Lung (tissue), 11 donors: ENCODE measurements at regions not wholly inside any gene's neighbourhood (a gene's known extent, or its start where the extent isn't known, plus 50 kb on each side); places are given as distances from the start of the nearest gene placed in this dataset.

Source experiments
- ATAC-seq: fragments of 200-7000 bp; cut with Tn5 transposase; one replicate; pipeline ENCODE4 v1.9.1; 2020; ENCODE audit warnings: moderate number of reproducible peaks; ENCODE audit not compliant: insufficient read depth, low FRiP score
- DNase-seq, 3 donors: peaks; one replicate each; pipeline ENCODE4 v3.0.0-alpha.2; 2013 to 2017
- H3K27ac ChIP-seq, 2 donors: one replicate each; pipeline ENCODE4 v1.5.1; 2013; ENCODE audit warnings: mild to moderate bottlenecking in 2 of 2, moderate library complexity in 2 of 2, control low read depth in 1 of 2, inconsistent platforms in 1 of 2, low read depth in 1 of 2, low read length in 1 of 2
- H3K27me3 ChIP-seq, 3 donors: one replicate each; pipeline ENCODE4 v1.5.1; 2013; ENCODE audit warnings: low read length in 2 of 3; ENCODE audit not compliant: control insufficient read depth in 3 of 3, insufficient read depth in 3 of 3
- H3K36me3 ChIP-seq, 4 donors: one replicate each; pipeline ENCODE4 v1.5.1; 2013; ENCODE audit warnings: low read length in 4 of 4, mild to moderate bottlenecking in 1 of 4, moderate library complexity in 1 of 4; ENCODE audit not compliant: control insufficient read depth in 4 of 4, insufficient read depth in 4 of 4
- H3K4me1 ChIP-seq, 5 donors: one replicate each; pipeline ENCODE4 v1.5.1; 2013; ENCODE audit warnings: low read length in 5 of 5, mild to moderate bottlenecking in 2 of 5, moderate library complexity in 1 of 5; ENCODE audit not compliant: control insufficient read depth in 5 of 5, insufficient read depth in 5 of 5
- H3K4me3 ChIP-seq: one replicate; pipeline ENCODE4 v1.5.1; 2013; ENCODE audit warnings: mild to moderate bottlenecking, control low read depth, moderate library complexity
- H3K9ac ChIP-seq, 2 donors: one replicate each; pipeline ENCODE4 v1.5.1; 2013; ENCODE audit warnings: low read length in 2 of 2, control low read depth in 1 of 2; ENCODE audit not compliant: insufficient read depth in 1 of 2
- H3K9me3 ChIP-seq, 4 donors: one replicate each; pipeline ENCODE4 v1.5.1; 2013; ENCODE audit warnings: low read length in 3 of 4, mild to moderate bottlenecking in 1 of 4, moderate library complexity in 1 of 4; ENCODE audit not compliant: control insufficient read depth in 4 of 4, insufficient read depth in 3 of 4
- WGBS, 2 donors: extraction: QIAGEN DNeasy Blood & Tissue Kit; methylation state at CpG; one replicate each; pipeline ENCODE4 v1.1.7; 2013; 5-methylcytosine and 5-hydroxymethylcytosine counted together
- TF ChIP-seq, protein P1 (sequence below): IDR thresholded peaks from 2 replicates; pipeline ENCODE4 v1.5.1; 2012; ENCODE audit warnings: mild to moderate bottlenecking; ENCODE audit errors: control extremely low read depth, extremely low read depth
- donor health status: control.
- donor health status: control.
- donor health status: Bipolar disorder and iron deficiency.
- donor health status: healthy.
- donor health status: DM: yes; HTN: yes; CAD: no.

DNA sequence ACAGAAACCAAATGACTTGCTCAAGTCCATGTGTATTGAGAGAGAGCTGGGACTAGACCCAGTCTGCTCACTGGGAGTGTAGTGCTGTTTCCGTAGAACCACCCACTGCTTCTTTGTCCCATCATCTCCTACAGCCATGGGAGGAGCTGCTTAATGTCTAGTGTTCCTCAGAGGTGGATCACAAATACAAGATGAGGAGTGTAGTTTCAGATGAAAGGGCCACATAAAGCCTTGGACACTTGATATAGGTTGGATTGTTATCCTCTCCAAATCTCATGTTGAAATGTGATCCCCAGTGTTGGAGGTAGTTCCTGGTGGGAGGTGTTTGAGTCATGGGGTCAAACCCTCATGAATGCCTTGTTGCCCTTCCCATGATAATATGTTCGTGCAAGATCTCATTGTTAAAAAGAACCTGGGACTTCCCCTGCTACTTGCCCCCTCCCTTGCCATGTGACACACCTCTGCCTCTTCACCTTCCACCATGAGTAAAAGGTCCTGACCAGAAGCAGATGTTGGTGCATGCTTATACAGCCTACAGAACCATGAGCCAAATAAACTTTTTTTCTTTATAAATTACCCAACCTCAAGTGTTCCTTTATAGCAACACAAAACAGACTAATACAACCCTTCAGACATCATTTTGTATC, 127.5 kb upstream of the DNAH14 start:
- Histone ChIP-seq H3K27ac (no peak overlapping the region), H3K9ac (no peak overlapping the region), H3K4me3 (no peak overlapping the region), H3K27me3 (no peaks in the 10 kb centered on the region), H3K36me3 (no peaks in the 10 kb centered on the region), H3K4me1 (no peaks in the 10 kb centered on the region), H3K9me3 (no peaks in the 10 kb centered on the region)
- WGBS, 2 donors: 80% methylated on average over 2 of the region's 2 CpGs
- TF ChIP-seq, protein P1, sequence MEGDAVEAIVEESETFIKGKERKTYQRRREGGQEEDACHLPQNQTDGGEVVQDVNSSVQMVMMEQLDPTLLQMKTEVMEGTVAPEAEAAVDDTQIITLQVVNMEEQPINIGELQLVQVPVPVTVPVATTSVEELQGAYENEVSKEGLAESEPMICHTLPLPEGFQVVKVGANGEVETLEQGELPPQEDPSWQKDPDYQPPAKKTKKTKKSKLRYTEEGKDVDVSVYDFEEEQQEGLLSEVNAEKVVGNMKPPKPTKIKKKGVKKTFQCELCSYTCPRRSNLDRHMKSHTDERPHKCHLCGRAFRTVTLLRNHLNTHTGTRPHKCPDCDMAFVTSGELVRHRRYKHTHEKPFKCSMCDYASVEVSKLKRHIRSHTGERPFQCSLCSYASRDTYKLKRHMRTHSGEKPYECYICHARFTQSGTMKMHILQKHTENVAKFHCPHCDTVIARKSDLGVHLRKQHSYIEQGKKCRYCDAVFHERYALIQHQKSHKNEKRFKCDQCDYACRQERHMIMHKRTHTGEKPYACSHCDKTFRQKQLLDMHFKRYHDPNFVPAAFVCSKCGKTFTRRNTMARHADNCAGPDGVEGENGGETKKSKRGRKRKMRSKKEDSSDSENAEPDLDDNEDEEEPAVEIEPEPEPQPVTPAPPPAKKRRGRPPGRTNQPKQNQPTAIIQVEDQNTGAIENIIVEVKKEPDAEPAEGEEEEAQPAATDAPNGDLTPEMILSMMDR: no peak
- no peak for DNase-seq
- no peak for ATAC-seq

GRCh38 chr1:224802617-224803016, 126.9 kb upstream of the DNAH14 start:
- Histone ChIP-seq H3K9me3 (no peaks in the 10 kb centered on the region), H3K36me3 (no peaks in the 10 kb centered on the region), H3K27ac (no peak overlapping the region), H3K27me3 (no peaks in the 10 kb centered on the region), H3K4me1 (no peaks in the 10 kb centered on the region), H3K4me3 (no peak overlapping the region), H3K9ac (no peak overlapping the region)
- TF ChIP-seq, protein P1: no peak
- no peak for ATAC-seq
- DNase-seq: no peak
- WGBS, 2 donors: 91 to 93% methylated on average over 3 of the region's 3 CpGs

- WGBS, 2 donors: 79 to 95% methylated on average over 3 of the region's 3 CpGs
- H3K9me3 ChIP-seq: no peaks in the 10 kb centered on the region
- TF ChIP-seq, protein P1: no peak
- DNase-seq (no peak), ATAC-seq (no peak)
- no peaks in the 10 kb centered on the region for H3K4me1 ChIP-seq
- H3K36me3 ChIP-seq: no peaks in the 10 kb centered on the region
- no peaks in the 10 kb centered on the region for H3K27me3 ChIP-seq
- no peak overlapping the region for H3K27ac ChIP-seq
- H3K4me3 ChIP-seq: no peak overlapping the region
- no peak overlapping the region for H3K9ac ChIP-seq
Observed at GRCh38 chr1:224804220-224804619, 125.3 kb upstream of the DNAH14 start.

DNA sequence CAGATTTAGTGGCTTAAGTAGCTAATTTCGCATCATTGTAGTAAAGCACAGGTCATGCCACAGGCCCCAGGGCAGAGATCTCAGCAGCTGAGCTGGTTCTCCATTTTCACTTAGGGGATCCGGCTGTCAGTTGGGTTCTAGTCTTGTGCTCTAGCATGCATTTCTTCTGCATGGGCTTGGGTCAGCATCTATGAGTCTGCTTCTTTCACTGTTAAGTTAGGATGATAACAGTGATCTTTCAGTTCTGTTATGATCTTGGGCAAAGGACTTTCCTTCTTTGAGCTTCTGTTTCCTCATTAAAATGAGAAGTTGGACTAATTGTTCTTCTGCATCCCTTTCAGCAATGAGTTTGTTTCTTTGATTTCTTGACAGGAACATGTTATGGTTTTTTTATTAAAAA, 123.6 kb upstream of the DNAH14 start:
- no peak overlapping the region for H3K4me3 ChIP-seq
- H3K27ac ChIP-seq: no peak overlapping the region
- ATAC-seq: no peak
- H3K9me3 ChIP-seq: no peaks in the 10 kb centered on the region
- no peaks in the 10 kb centered on the region for H3K36me3 ChIP-seq
- H3K9ac ChIP-seq: no peak overlapping the region
- no peak for DNase-seq
- no peaks in the 10 kb centered on the region for H3K27me3 ChIP-seq
- no peaks in the 10 kb centered on the region for H3K4me1 ChIP-seq
- 74 to 93% methylated on average over 2 of the region's 2 CpGs for WGBS, 2 donors
- TF ChIP-seq, protein P1: no peak
